ENCODE measurements at regions not wholly inside any gene's neighbourhood (a gene's known extent, or its start where the extent isn't known, plus 50 kb on each side); places are given as distances from the start of the nearest gene placed in this dataset.
"Not testable (repeated sequence)": the region's sequence is repeated elsewhere in the genome, so short reads cannot be mapped to it uniquely, and the experiment has no call there.

DNA sequence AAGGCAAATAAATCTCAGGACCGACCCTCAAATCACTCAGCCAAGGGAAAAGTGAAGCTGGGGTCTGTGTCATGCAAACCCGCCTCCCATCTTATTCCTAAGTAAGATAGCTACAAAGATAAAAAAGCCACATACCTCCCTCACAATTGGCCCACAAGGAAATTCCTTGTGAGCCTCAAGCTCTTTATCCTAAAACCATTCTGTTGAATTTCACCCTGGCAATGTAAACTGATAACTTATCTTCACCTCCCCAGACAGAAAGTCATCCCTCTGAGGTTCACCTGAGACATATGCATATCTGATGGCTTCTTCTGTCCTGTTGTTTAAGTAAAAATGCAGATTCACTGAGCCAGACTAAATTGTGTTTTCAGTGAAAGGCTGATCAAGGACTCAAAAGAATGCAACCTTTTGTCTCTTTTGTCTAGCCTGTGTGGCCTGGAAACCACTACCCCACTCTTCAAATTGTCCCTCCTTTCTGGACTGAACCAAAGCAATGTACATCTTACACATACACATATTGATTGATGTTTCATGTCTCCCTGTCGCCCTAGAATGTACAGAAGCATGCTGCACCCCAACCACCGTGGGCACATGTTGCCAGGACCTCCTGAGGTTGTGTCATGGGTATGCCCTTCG lies 91.3 kb downstream of the MFAP3L start:
- Mint-ChIP-seq H3K4me1 (no peaks in the 10 kb centered on the region), H3K9me3 (no peaks in the 10 kb centered on the region), H3K27me3 (peaks cover 3% of the 10 kb centered on the region), H3K4me3 (no peak overlapping the region), H3K36me3 (no peaks in the 10 kb centered on the region), H3K27ac (no peak overlapping the region)
- DNase-seq (ENCODE audit: low spot score in 2 of 2) (no peak), ATAC-seq (ENCODE audit: low read depth) (no peak)

DNA sequence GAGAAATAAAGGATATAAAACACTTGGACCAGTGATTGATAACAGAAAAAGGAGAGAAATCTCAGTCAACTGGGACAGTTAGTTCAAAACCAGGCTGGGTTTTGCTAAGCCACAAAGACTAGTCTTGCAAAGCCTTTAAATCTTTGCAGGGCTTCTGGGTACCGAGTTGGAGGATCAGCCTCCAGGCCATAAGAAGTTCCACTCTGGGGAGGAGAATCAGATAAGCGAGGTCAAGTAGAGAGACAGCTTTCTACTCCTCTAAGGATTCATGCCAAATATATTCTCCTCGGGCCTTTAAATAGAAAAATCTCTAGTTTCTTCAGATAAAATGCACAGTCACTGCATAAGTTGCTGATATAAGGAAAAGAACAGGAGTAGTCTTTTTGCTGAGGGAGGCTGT lies 92.7 kb downstream of the MFAP3L start:
- DNase-seq (ENCODE audit: low spot score in 2 of 2) (no peak), ATAC-seq (ENCODE audit: low read depth) (no peak)
- no peak overlapping the region for H3K27ac Mint-ChIP-seq
- no peak overlapping the region for H3K4me3 Mint-ChIP-seq
- H3K9me3 Mint-ChIP-seq = no peaks in the 10 kb centered on the region
- peaks cover 5% of the 10 kb centered on the region for H3K27me3 Mint-ChIP-seq
- no peaks in the 10 kb centered on the region for H3K4me1 Mint-ChIP-seq
- no peaks in the 10 kb centered on the region for H3K36me3 Mint-ChIP-seq

DNA sequence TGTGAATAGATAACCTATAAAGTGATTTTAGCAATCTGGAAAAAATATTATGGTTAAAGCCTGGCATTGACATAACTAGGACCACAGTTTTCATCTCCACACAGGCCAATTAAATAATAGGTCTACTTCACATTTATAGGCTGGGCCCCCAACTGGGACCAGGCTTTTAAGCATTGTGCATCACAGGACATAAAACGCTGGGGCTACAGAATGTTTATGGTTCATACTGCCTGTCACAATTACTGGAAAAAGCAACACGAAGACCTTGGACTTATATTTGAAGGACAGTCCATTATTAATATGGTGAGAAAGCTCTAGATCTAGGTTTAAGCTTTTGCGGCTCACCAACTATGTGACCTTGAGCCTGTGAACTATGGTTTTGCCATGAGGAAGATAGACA lies 94.2 kb downstream of the MFAP3L start:
- ATAC-seq (ENCODE audit: low read depth) (no peak), DNase-seq (ENCODE audit: low spot score in 2 of 2) (no peak)
- Mint-ChIP-seq H3K27me3 (peaks cover 7% of the 10 kb centered on the region), H3K36me3 (no peaks in the 10 kb centered on the region), H3K27ac (no peak overlapping the region), H3K9me3 (no peaks in the 10 kb centered on the region), H3K4me3 (no peak overlapping the region), H3K4me1 (no peaks in the 10 kb centered on the region)

DNA sequence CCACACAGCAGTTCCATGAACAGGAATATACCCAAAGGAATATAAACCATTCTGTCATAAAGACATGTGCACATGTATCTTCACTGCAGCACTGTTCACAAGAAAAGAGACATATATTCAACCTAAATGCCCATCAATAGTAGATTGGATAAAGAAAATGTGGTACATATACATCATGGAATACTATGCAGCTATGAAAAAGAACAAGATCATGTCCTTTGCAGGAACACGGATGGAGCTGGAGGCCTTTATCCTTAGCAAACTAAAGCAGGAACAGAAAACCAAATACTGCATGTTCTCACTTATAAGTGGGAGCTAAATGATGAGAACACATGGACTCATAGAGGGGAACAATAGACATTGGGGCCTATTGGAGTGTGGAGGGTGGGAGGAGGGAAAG lies 95.4 kb downstream of the MFAP3L start:
- ATAC-seq (ENCODE audit: low read depth); H3K27me3 Mint-ChIP-seq; H3K36me3 Mint-ChIP-seq: not testable (repeated sequence)

DNA sequence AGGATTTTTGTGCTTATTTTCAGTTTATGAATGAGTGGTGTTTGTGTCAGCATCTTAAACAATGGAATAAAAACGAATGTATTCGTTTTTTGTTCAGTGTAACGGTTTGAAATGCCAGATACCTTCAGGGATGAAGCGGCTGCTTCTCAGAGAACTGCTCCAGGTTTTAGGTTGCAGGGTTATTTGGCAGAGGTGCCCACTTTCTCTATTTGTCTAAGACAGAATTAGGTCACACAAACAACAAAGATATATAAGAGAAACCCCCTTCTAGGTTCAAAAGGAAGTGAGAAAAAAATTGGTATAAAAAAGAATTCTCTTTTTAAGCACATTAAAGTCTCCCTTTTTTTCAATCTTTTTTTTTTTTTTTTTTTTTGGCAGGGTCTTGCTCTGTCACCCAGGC lies 98.9 kb downstream of the MFAP3L start:
- peaks cover 7% of the 10 kb centered on the region for H3K27me3 Mint-ChIP-seq
- H3K36me3 Mint-ChIP-seq = no peaks in the 10 kb centered on the region
- no peak overlapping the region for H3K4me3 Mint-ChIP-seq
- H3K9me3 Mint-ChIP-seq = no peaks in the 10 kb centered on the region
- DNase-seq (ENCODE audit: low spot score in 2 of 2) (no peak), ATAC-seq (ENCODE audit: low read depth) (no peak)
- H3K27ac Mint-ChIP-seq = no peak overlapping the region
- H3K4me1 Mint-ChIP-seq = no peaks in the 10 kb centered on the region

More for the DNA sequence above, 95.4 kb downstream of the MFAP3L start:
- not testable (repeated sequence) for H3K27ac Mint-ChIP-seq; H3K4me3 Mint-ChIP-seq; H3K4me1 Mint-ChIP-seq; H3K9me3 Mint-ChIP-seq; DNase-seq (ENCODE audit: low spot score in 2 of 2)

DNA sequence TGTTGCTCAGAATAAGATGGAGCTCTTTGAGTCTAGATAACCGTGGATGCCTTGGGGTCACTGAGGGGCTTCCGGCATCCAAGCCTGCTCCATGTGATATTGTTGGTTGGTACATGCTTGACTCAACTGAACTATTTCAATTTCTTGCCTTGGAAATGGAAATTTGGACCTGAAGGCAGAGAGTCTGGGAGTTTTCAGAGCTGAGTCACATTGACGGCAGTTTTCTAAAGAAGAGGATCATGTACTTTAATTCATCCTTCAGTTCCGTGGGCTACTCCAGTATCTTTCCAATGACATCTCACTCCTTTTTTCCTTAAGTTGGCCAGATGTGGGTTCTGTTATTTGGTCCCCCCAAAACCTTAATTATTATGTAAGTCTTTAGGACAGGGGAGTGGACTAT lies 100.5 kb downstream of the MFAP3L start:
- no peaks in the 10 kb centered on the region for H3K9me3 Mint-ChIP-seq
- H3K36me3 Mint-ChIP-seq = no peaks in the 10 kb centered on the region
- no peak overlapping the region for H3K4me3 Mint-ChIP-seq
- no peaks in the 10 kb centered on the region for H3K4me1 Mint-ChIP-seq
- no peak overlapping the region for H3K27ac Mint-ChIP-seq
- DNase-seq (ENCODE audit: low spot score in 2 of 2) (no peak), ATAC-seq (ENCODE audit: low read depth) (no peak)
- H3K27me3 Mint-ChIP-seq = peaks cover 9% of the 10 kb centered on the region

DNA sequence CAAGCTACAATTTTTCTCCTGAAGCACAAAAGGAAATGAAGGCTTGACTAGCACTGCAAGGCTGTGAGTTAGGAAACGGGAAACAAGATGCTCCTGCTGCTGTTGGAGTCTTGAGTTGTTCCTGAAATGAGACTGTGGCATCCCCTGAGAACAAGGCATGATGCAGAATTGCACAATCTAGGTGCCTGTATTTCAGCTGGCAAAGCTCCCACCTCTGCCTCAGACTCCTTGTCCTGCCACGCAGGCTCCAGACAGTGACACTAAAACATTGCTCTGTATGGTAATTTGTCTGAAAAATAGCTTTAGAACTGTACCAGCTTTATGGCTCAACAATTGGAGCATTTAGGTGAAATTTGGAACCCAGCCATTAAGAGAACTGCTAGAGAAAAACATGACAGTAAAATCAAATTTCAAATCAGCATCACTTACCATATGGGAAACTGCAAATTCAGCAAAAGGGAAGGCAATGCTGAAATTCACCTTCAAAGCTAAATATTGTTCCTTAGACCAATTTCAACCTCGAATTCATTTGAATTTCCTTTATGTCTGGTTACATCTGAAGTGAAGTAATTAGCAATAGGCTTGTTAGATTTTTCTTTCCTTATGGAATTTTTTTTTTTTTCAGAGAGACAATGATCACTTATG lies 103.4 kb downstream of the MFAP3L start:
- ATAC-seq (ENCODE audit: low read depth) = no peak
- Mint-ChIP-seq H3K27ac (no peak overlapping the region), H3K4me3 (no peak overlapping the region), H3K9me3 (peaks cover 1% of the 10 kb centered on the region), H3K4me1 (no peaks in the 10 kb centered on the region), H3K36me3 (no peaks in the 10 kb centered on the region), H3K27me3 (peaks cover 2% of the 10 kb centered on the region)
- no peak for DNase-seq (ENCODE audit: low spot score in 2 of 2)

DNA sequence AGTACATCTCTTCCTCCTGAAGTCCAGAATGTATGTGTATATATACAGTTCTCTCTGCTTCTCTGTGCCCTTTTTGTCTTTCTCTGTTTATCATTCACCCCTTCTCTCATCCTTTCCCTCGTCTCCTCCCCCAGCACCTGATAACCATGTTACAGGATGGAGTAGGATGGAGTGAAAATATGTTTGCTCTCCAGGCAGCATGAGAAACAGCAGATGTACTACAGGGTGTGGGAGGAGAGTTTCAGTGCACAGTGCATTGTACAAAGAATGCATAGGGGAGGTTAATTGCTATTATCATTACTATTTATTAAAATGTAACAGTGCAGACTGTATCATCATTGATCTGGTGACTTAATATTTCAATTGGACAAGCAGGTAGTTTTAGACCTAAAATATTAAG lies 104.5 kb downstream of the MFAP3L start:
- peaks cover 2% of the 10 kb centered on the region for H3K27me3 Mint-ChIP-seq
- no peak overlapping the region for H3K4me3 Mint-ChIP-seq
- DNase-seq (ENCODE audit: low spot score in 2 of 2) (no peak), ATAC-seq (ENCODE audit: low read depth) (no peak)
- H3K36me3 Mint-ChIP-seq = no peaks in the 10 kb centered on the region
- peaks cover 6% of the 10 kb centered on the region for H3K9me3 Mint-ChIP-seq
- H3K4me1 Mint-ChIP-seq = no peaks in the 10 kb centered on the region
- no peak overlapping the region for H3K27ac Mint-ChIP-seq

DNA sequence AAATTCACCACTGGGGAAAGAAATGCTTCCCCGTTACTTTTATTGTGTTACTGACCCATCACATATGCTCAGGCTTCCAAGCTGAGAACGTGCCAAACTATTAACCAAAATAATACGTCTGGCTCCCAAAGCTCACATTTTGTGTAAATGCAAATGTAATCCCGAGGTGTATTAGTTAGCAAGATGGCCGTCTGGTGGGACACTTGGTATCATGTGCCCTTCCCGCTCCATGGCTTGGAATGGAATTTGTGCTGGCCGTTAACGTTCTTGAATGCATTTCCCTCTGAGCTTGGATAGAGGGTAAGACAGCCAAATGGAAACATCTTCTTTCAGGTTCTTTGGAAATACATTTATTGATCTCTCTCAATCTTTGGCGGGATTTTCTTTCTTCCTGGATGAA lies 105.0 kb downstream of the MFAP3L start:
- no peak for ATAC-seq (ENCODE audit: low read depth)
- Mint-ChIP-seq H3K9me3 (peaks cover 6% of the 10 kb centered on the region), H3K4me1 (no peaks in the 10 kb centered on the region)

DNA sequence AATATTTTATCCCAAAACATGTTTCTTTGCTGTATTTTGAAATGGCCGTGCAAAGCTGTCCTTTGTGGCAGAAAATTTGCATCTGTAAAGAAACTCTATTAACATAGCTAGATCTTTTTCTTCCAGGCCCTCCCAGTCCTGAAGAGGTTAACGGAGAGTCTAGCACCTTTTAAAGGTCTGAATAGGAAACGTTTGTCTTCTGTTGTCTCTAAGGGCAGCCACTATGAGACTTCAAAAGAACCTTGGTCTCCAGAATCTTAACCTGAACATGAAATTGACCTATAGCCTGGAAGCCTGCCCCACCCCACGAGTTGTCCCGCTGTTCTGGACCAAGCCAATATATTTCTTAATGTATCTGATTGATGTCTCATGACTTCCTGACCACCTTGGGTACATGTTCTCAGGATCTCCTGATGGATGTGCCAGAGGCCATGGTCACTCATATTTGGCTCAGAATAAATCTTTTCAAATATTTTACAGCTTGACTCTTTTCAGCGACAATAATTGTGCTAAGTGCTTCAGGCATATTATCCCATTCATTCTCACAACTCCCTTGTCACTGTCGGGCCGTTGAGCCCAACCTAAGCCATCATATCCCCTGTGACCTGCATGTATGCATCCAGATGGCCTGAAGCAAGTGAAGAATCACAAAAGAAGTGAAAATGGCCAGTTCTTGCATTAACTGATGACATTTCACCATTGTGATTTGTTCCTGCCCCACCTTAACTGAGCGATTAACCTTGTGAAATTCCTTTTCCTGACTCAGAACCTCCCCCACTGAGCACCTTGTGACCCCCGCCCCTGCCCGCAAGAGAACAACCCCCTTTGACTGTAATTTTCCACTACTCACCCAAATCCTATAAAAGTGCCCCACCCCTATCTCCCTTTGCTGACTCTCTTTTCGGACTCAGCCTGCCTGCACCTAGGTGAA lies 106.7 kb downstream of the MFAP3L start:
- ATAC-seq (ENCODE audit: low read depth); H3K9me3 Mint-ChIP-seq; DNase-seq (ENCODE audit: low spot score in 2 of 2); H3K27me3 Mint-ChIP-seq; H3K4me3 Mint-ChIP-seq; H3K36me3 Mint-ChIP-seq; H3K27ac Mint-ChIP-seq; H3K4me1 Mint-ChIP-seq: not testable (repeated sequence)

More for the DNA sequence above, 105.0 kb downstream of the MFAP3L start:
- H3K4me3 Mint-ChIP-seq = no peak overlapping the region
- no peak overlapping the region for H3K27ac Mint-ChIP-seq
- peaks cover 2% of the 10 kb centered on the region for H3K27me3 Mint-ChIP-seq
- no peak for DNase-seq (ENCODE audit: low spot score in 2 of 2)
- no peaks in the 10 kb centered on the region for H3K36me3 Mint-ChIP-seq

DNA sequence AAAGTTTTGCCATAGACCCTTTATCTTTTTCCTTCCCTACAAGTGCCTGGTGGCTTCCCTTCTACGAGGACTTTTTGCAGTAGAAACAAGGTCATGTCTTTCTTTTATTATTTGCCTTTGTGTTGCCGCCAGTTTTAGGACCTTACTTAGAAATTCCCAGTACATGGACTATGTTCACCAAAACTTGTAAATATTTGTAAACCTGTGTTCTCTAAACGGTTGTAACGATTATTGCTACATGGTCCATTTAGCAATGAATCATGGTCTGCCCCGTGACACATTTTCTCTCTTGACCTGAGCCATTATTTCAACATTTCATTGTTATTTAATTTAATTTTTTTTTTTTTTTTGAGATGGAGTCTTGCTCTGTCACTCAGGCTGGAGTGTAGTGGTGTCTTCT lies 110.7 kb downstream of the MFAP3L start:
- Mint-ChIP-seq H3K36me3 (no peaks in the 10 kb centered on the region), H3K27ac (no peak overlapping the region), H3K9me3 (peaks cover 8% of the 10 kb centered on the region), H3K4me3 (no peak overlapping the region), H3K27me3 (peaks cover 3% of the 10 kb centered on the region), H3K4me1 (no peaks in the 10 kb centered on the region)
- ATAC-seq (ENCODE audit: low read depth) (no peak), DNase-seq (ENCODE audit: low spot score in 2 of 2) (no peak)

DNA sequence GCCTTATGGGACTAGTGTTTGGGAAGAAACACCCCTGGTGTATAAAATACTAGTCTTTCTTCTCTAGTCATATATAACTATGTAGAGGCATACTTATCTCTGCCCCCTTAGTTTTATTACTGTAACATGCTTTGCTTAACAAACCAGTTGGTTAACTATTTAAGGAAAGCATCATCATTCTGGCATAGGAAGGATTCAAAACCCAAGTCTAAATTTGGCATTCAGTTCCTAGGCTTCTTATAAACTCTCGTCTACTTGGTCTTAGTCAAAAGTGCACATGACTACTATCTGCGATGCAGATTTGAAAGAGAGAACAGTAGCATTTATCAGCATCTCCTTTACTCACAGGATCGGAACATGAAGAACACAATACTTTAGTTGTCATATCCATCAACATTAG lies 111.3 kb downstream of the MFAP3L start:
- Mint-ChIP-seq H3K9me3 (peaks cover 8% of the 10 kb centered on the region), H3K27ac (no peak overlapping the region), H3K27me3 (peaks cover 3% of the 10 kb centered on the region), H3K36me3 (no peaks in the 10 kb centered on the region), H3K4me1 (no peaks in the 10 kb centered on the region), H3K4me3 (no peak overlapping the region)
- ATAC-seq (ENCODE audit: low read depth) = no peak
- DNase-seq (ENCODE audit: low spot score in 2 of 2) = no peak

DNA sequence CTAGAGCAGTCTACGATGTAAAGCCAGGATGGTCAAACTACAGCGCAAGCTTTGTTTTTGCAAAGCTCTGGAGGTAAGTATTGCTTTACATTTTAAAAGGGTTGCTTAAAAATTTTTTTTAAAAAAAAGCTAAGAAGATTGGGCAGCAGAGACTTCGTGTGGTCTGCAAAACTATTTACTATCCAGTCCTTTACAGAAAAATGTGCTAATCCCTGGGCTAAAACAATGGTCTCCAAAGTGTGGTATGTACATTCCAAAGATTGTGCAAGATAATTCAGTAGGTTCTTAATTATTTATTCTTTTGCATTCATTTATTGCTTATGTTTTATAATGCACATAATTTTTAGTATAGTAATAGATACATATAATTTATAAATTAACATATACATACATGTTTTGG lies 113.2 kb downstream of the MFAP3L start:
- Mint-ChIP-seq H3K4me3 (no peak overlapping the region), H3K27ac (no peak overlapping the region), H3K27me3 (peaks cover 3% of the 10 kb centered on the region), H3K36me3 (no peaks in the 10 kb centered on the region), H3K4me1 (peaks cover 2% of the 10 kb centered on the region), H3K9me3 (peaks cover 7% of the 10 kb centered on the region)
- no peak for DNase-seq (ENCODE audit: low spot score in 2 of 2)
- no peak for ATAC-seq (ENCODE audit: low read depth)

DNA sequence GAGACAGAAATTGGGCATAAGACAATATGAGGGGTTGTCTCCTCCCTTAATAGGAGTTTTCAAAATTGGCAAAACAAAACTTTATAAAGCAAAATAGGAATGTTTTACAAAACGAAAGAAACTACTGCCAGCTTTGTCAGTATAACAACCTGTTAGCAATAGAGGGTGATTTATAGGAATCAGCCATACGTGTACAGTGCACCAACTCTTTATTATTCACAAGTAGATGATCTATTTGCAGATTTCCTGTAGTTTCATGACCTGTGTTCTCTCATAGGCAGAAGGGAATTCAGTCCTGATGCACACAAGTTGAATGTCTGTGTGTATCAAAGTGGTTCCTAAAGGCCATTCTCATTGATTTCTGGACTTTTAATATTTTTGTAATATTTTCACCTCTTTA lies 116.3 kb downstream of the MFAP3L start:
- Mint-ChIP-seq H3K36me3 (no peaks in the 10 kb centered on the region), H3K4me1 (peaks cover 2% of the 10 kb centered on the region), H3K27me3 (peaks cover 2% of the 10 kb centered on the region), H3K9me3 (no peaks in the 10 kb centered on the region), H3K27ac (no peak overlapping the region), H3K4me3 (no peak overlapping the region)
- DNase-seq (ENCODE audit: low spot score in 2 of 2) (no peak), ATAC-seq (ENCODE audit: low read depth) (no peak)
